ENCODE measurements at regions not wholly inside any gene's neighbourhood (a gene's known extent, or its start where the extent isn't known, plus 50 kb on each side); places are given as distances from the start of the nearest gene placed in this dataset.

DNA sequence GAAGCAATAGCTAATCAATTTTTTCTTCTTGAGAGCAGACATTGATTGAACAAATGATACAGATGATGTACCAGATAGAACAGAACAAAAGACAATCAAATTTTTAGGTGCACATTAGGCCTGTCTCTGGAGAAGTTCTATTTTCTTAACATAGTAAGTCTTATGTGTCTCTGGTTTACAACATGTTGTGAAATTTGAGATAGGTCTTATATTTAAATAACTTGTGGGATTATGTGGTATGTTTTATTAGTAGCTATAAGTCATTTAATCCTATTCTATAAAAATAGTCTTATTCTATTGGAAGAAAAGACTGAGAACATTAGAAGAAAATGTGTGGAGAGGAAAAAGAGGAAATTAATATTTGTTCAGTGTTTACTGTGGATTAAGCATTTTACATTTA, 358.0 kb downstream of the ATP23 start:
- Histone ChIP-seq H3K27me3 (replicated peaks) (no peaks in the 10 kb centered on the region), H3K27ac (no peak overlapping the region), H3K4me3 (ENCODE audit: low read depth, low read length) (no peak overlapping the region), H3K36me3 (replicated peaks) (no peaks in the 10 kb centered on the region)
- no peak for DNase-seq
- in situ Hi-C loops (cut with HindIII; ENCODE audit: low pct_ligation_motif_present, low sequenced_read_pairs) = no loop called here
- TF ChIP-seq, protein P1, sequence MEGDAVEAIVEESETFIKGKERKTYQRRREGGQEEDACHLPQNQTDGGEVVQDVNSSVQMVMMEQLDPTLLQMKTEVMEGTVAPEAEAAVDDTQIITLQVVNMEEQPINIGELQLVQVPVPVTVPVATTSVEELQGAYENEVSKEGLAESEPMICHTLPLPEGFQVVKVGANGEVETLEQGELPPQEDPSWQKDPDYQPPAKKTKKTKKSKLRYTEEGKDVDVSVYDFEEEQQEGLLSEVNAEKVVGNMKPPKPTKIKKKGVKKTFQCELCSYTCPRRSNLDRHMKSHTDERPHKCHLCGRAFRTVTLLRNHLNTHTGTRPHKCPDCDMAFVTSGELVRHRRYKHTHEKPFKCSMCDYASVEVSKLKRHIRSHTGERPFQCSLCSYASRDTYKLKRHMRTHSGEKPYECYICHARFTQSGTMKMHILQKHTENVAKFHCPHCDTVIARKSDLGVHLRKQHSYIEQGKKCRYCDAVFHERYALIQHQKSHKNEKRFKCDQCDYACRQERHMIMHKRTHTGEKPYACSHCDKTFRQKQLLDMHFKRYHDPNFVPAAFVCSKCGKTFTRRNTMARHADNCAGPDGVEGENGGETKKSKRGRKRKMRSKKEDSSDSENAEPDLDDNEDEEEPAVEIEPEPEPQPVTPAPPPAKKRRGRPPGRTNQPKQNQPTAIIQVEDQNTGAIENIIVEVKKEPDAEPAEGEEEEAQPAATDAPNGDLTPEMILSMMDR (IDR thresholded peaks at IDR 0.05; ENCODE audit: low read depth, low read length, missing control alignments) = no peak

DNA sequence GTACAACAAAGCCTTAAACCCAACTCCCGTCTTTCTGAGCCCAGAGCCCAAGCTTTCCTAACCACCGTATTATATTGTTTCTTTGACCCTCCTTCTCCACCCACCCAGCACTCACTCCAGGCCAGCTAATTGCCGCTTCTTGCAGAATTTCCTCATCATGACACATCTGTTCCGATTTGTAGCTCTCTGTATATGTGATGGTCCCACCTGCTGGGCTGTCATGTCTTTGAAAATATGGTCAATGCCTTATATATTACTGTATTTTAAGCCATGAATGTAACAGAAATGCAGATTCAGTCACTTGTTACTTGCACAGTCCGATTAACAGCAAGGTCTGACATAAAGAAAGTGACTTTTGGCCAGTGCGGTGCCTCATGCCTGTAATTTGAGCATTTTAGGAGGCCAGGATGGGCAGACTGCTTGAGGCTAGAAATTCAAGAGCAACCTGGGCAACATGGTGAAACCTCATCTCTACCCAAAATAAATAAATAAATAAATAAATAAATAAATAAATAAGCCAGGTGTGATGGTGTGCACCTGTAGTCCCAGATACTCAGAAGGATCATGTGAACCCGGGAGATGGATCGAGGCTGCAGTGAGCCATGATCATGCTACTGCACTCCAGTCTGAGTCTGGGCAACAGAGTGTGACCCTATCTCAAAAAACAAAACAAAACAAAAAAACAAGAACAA, 359.8 kb downstream of the ATP23 start:
- no peak overlapping the region for H3K4me3 ChIP-seq (ENCODE audit: low read depth, low read length)
- TF ChIP-seq, protein P1 (IDR thresholded peaks at IDR 0.05; ENCODE audit: low read depth, low read length, missing control alignments) = no peak
- DNase-seq = no peak
- in situ Hi-C loops (cut with HindIII; ENCODE audit: low pct_ligation_motif_present, low sequenced_read_pairs) = no loop called here
- no peak overlapping the region for H3K27ac ChIP-seq
- H3K27me3 ChIP-seq (replicated peaks) = no peaks in the 10 kb centered on the region
- H3K36me3 ChIP-seq (replicated peaks) = no peaks in the 10 kb centered on the region

DNA sequence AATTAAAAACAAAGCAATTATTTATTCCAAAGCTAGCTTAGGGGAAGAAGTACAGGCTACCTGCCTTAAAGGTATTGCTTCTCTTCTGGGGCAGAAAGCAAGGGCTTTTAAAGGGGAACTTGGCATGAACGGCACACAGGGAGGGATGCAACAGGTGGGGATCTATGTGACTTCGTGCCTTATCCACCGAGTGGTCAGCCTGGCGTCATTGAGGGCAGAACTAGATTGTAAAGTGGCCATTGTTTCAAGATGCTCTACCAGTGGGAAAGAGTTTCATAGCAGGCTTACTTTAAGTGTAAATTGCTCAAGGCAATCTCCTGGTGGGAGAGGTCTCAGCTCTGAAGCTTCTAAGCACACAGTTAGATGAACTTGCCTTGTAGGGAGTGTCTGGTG, 360.4 kb downstream of the ATP23 start:
- H3K27ac ChIP-seq = no peak overlapping the region
- no peaks in the 10 kb centered on the region for H3K27me3 ChIP-seq (replicated peaks)
- H3K4me3 ChIP-seq (ENCODE audit: low read depth, low read length) = no peak overlapping the region
- no peaks in the 10 kb centered on the region for H3K36me3 ChIP-seq (replicated peaks)
- in situ Hi-C loops (cut with HindIII; ENCODE audit: low pct_ligation_motif_present, low sequenced_read_pairs) = no loop called here
- TF ChIP-seq, protein P1 (IDR thresholded peaks at IDR 0.05; ENCODE audit: low read depth, low read length, missing control alignments) = no peak
- no peak for DNase-seq

DNA sequence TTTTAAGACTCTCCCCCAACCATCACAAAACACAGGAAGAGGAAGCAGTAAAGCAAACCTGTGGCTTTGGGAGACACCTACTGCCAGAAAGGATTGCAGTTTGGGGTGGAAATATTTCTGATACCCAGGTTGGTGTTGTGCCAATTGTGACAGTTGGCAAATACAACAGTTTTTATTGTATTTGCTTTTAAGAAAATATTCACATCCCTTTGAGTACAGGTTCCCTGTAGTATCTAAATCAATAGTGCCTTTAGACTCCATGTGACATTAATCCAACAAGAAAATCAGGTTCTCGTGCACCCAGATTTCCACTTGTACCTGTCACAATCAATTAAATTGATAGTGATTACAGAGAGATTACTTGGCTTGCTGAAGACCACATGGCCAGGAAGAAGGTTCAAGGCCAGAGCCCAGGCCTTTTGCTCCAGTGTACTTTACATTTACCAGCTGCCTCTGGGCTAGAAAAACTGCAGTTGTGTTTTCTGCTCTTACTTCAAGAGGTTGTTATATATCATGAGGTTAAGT, 361.2 kb downstream of the ATP23 start:
- Histone ChIP-seq H3K27ac (no peak overlapping the region), H3K27me3 (replicated peaks) (no peaks in the 10 kb centered on the region), H3K4me3 (ENCODE audit: low read depth, low read length) (no peak overlapping the region), H3K36me3 (replicated peaks) (no peaks in the 10 kb centered on the region)
- TF ChIP-seq, protein P1 (IDR thresholded peaks at IDR 0.05; ENCODE audit: low read depth, low read length, missing control alignments) = no peak
- in situ Hi-C loops (cut with HindIII; ENCODE audit: low pct_ligation_motif_present, low sequenced_read_pairs) = no loop called here
- no peak for DNase-seq

GRCh38 chr12:58306266-58307000, 365.1 kb downstream of the ATP23 start:
- no peak for DNase-seq
- Histone ChIP-seq H3K36me3 (replicated peaks) (no peaks in the 10 kb centered on the region), H3K27ac (no peak overlapping the region), H3K4me3 (ENCODE audit: low read depth, low read length) (no peak overlapping the region), H3K27me3 (replicated peaks) (no peaks in the 10 kb centered on the region)
- in situ Hi-C loops (cut with HindIII; ENCODE audit: low pct_ligation_motif_present, low sequenced_read_pairs) = no loop called here
- TF ChIP-seq, protein P1 (IDR thresholded peaks at IDR 0.05; ENCODE audit: low read depth, low read length, missing control alignments) = no peak
